DND-41 (cell line): ENCODE measurements at regions not wholly inside any gene's neighbourhood (a gene's known extent, or its start where the extent isn't known, plus 50 kb on each side); places are given as distances from the start of the nearest gene placed in this dataset.

Experiments used
- CTCF ChIP-seq: IDR thresholded peaks from 2 replicates; pipeline ENCODE4 v1.5.1; 2012; ENCODE audit warnings: borderline replicate concordance, low read length, moderate library complexity, mild to moderate bottlenecking; ENCODE audit not compliant: poor library complexity, severe bottlenecking; ENCODE audit errors: extremely low read depth
- EZH2 ChIP-seq: IDR thresholded peaks from 3 replicates; pipeline ENCODE4 v1.6.1; 2012; ENCODE audit warnings: borderline replicate concordance, low read depth, mild to moderate bottlenecking, moderate library complexity, low read length, inconsistent platforms; ENCODE audit not compliant: severe bottlenecking

- TF ChIP-seq CTCF (no peak), EZH2 (no peak)
Observed at GRCh38 chr13:62710787-62711186, 1295.1 kb upstream of the PCDH20 start.
